Gastroesophageal sphincter (tissue), 4 donors: ENCODE measurements at regions not wholly inside any gene's neighbourhood (a gene's known extent, or its start where the extent isn't known, plus 50 kb on each side); places are given as distances from the start of the nearest gene placed in this dataset.

ENCODE experiments used
- ATAC-seq: fragments of 150-250 bp; one replicate; pipeline ENCODE4 v1.9.1; 2016; ENCODE audit warnings: mild to moderate bottlenecking, moderate library complexity
- H3K27ac ChIP-seq, 4 donors: fragments of 200-600 bp; sonication (generic) in 3 of 4; 1 replicate in 3 of 4; 2 replicates in 1 of 4; pipeline ENCODE4 v1.5.1; 2016 to 2019
- H3K27me3 ChIP-seq: fragments of 200-600 bp; sonication (generic); one replicate; pipeline ENCODE4 v1.5.1; 2019
- H3K36me3 ChIP-seq, 2 donors: fragments of 200-600 bp; sonication (generic); one replicate each; pipeline ENCODE4 v1.5.1; 2019; ENCODE audit warnings: control low read depth in 1 of 2
- H3K4me1 ChIP-seq, 3 donors: fragments of 200-600 bp; sonication (generic); 1 replicate in 2 of 3; 2 replicates in 1 of 3; pipeline ENCODE4 v1.5.1; 2016 to 2019; ENCODE audit warnings: control low read depth in 2 of 3
- H3K4me3 ChIP-seq, 2 donors: fragments of 200-600 bp; sonication (generic); one replicate each; pipeline ENCODE4 v1.5.1; 2019; ENCODE audit warnings: mild to moderate bottlenecking in 1 of 2, moderate library complexity in 1 of 2
- H3K9me3 ChIP-seq, 3 donors: fragments of 200-600 bp; sonication (generic); one replicate each; pipeline ENCODE4 v1.5.1; 2017 to 2019; ENCODE audit warnings: control low read depth in 2 of 3
- CTCF ChIP-seq, 4 experiments: fragments of 200-600 bp in 2 of 4; fragments of 450-650 bp in 2 of 4; sonication (generic) in 1 of 4; IDR thresholded peaks; one replicate each; pipeline ENCODE4 v1.5.1; 2017 to 2019; ENCODE audit warnings: antibody characterized with exemption in 4 of 4, mild to moderate bottlenecking in 2 of 4, moderate library complexity in 2 of 4
- EP300 ChIP-seq: sonication (generic); formaldehyde crosslinking; IDR thresholded peaks from one replicate; pipeline ENCODE4 v1.6.1; 2017; ENCODE audit warnings: antibody characterized with exemption, mild to moderate bottlenecking
- POLR2A ChIP-seq, 2 donors: fragments of 450-650 bp; IDR thresholded peaks; one replicate each; pipeline ENCODE4 v1.6.1; 2017; ENCODE audit warnings: antibody characterized with exemption in 2 of 2, mild to moderate bottlenecking in 2 of 2, moderate library complexity in 1 of 2
- POLR2AphosphoS5 ChIP-seq: sonication (generic); formaldehyde crosslinking; IDR thresholded peaks from one replicate; pipeline ENCODE4 v1.6.1; 2017; ENCODE audit warnings: antibody characterized with exemption
- WGBS, 2 donors: methylation state at CpG; one replicate each; pipeline ENCODE4 v1.1.5; 2018; ENCODE audit warnings: low coverage in 1 of 2; 5-methylcytosine and 5-hydroxymethylcytosine counted together

GRCh38 chr16:85453703-85454102 lies 159.4 kb upstream of the GSE1 start:
- no peak overlapping the region for H3K27ac ChIP-seq
- no peaks in the 10 kb centered on the region for H3K9me3 ChIP-seq
- no peak overlapping the region for H3K4me3 ChIP-seq
- TF ChIP-seq EP300: no peak
- no peak for TF ChIP-seq POLR2A (IDR thresholded peaks at IDR 0.05)
- H3K4me1 ChIP-seq: peaks cover 0 to 14% (median 0%) of the 10 kb centered on the region in 3 donors
- no peaks in the 10 kb centered on the region for H3K36me3 ChIP-seq
- no peak for ATAC-seq
- H3K27me3 ChIP-seq: no peaks in the 10 kb centered on the region
- WGBS, 2 donors: no CpG with 5 or more reads among the region's 10 CpGs

GRCh38 chr16:85454171-85454872 lies 158.8 kb upstream of the GSE1 start:
- Histone ChIP-seq H3K4me1 (peaks cover 0 to 14% (median 0%) of the 10 kb centered on the region in 3 donors), H3K36me3 (no peaks in the 10 kb centered on the region), H3K9me3 (no peaks in the 10 kb centered on the region), H3K4me3 (no peak overlapping the region), H3K27ac (no peak overlapping the region), H3K27me3 (no peaks in the 10 kb centered on the region)
- 86% methylated on average over 11 of the region's 22 CpGs; no CpG with 5 or more reads in 1 of the 2 donors for WGBS, 2 donors
- no peak for TF ChIP-seq POLR2AphosphoS5
- no peak for TF ChIP-seq EP300
- no peak for TF ChIP-seq CTCF (IDR thresholded peaks at IDR 0.05)
- no peak for TF ChIP-seq POLR2A (IDR thresholded peaks at IDR 0.05)
- no peak for ATAC-seq

GRCh38 chr16:85455534-85455933 lies 157.6 kb upstream of the GSE1 start:
- 74% methylated on average over 4 of the region's 12 CpGs; no CpG with 5 or more reads in 1 of the 2 donors for WGBS, 2 donors
- no peak overlapping the region for H3K27ac ChIP-seq
- H3K36me3 ChIP-seq: no peaks in the 10 kb centered on the region
- H3K9me3 ChIP-seq: no peaks in the 10 kb centered on the region
- H3K27me3 ChIP-seq: no peaks in the 10 kb centered on the region
- H3K4me1 ChIP-seq: peaks cover 0 to 26% (median 6%) of the 10 kb centered on the region in 3 donors
- TF ChIP-seq POLR2AphosphoS5 (no peak), EP300 (no peak), POLR2A (IDR thresholded peaks at IDR 0.05) (no peak), CTCF (IDR thresholded peaks at IDR 0.05) (no peak)
- H3K4me3 ChIP-seq: no peak overlapping the region
- no peak for ATAC-seq

GRCh38 chr16:85457366-85457765 lies 155.8 kb upstream of the GSE1 start:
- 100% methylated on average over 1 of the region's 7 CpGs; no CpG with 5 or more reads in 1 of the 2 donors for WGBS, 2 donors

GRCh38 chr16:85458968-85459367 lies 154.2 kb upstream of the GSE1 start:
- TF ChIP-seq EP300 (no peak), CTCF (IDR thresholded peaks at IDR 0.05) (no peak), POLR2AphosphoS5 (no peak), POLR2A (IDR thresholded peaks at IDR 0.05) (no peak)
- WGBS, 2 donors: 88% methylated on average over 1 to 4 of the region's 11 CpGs
- no peak for ATAC-seq
- H3K4me1 ChIP-seq: peaks cover 0 to 54% (median 32%) of the 10 kb centered on the region in 3 donors
- H3K4me3 ChIP-seq: no peak overlapping the region
- H3K36me3 ChIP-seq: no peaks in the 10 kb centered on the region
- peak overlapping the region in 3 of 4 donors; percentile 70 to 75 (median 71) for H3K27ac ChIP-seq
- H3K9me3 ChIP-seq: no peaks in the 10 kb centered on the region
- peaks cover 5% of the 10 kb centered on the region for H3K27me3 ChIP-seq

More at GRCh38 chr16:85457366-85457765, 155.8 kb upstream of the GSE1 start:
- Histone ChIP-seq H3K36me3 (no peaks in the 10 kb centered on the region), H3K9me3 (no peaks in the 10 kb centered on the region), H3K4me1 (peaks cover 0 to 44% (median 25%) of the 10 kb centered on the region in 3 donors), H3K27ac (no peak overlapping the region), H3K27me3 (no peaks in the 10 kb centered on the region), H3K4me3 (no peak overlapping the region)
- ATAC-seq: no peak
- TF ChIP-seq EP300 (no peak), POLR2A (IDR thresholded peaks at IDR 0.05) (no peak), CTCF (IDR thresholded peaks at IDR 0.05) (no peak), POLR2AphosphoS5 (no peak)
